ENCODE measurements at regions not wholly inside any gene's neighbourhood (a gene's known extent, or its start where the extent isn't known, plus 50 kb on each side); places are given as distances from the start of the nearest gene placed in this dataset.
"Not testable (repeated sequence)": the region's sequence is repeated elsewhere in the genome, so short reads cannot be mapped to it uniquely, and the experiment has no call there.

DNA sequence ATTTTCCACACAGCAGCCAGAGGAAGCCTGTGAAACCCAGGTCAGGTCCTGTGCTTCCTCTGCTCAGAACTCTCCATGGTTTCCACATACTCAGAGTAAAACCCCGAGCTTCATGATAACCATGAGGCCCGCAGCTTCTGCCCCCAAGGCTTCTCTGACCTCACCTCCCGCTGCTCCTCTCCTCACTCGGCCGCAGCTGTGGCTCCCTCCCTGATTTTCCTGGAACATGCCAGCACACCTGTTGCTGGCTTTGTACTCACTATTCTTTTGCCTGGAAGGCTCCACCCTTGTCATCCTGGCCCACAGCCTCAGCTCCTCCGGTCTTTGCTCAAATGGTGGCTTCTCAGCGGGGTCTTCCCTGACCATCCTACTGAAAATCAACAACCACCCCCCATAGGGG, 341.7 kb downstream of the PREX1 start:
- Histone ChIP-seq H3F3A (ENCODE audit: control insufficient read depth, insufficient read depth) (no peaks in the 10 kb centered on the region), H3K4me2 (ENCODE audit: low read length) (no peak overlapping the region), H3K4me3 (ENCODE audit: low read length) (no peak overlapping the region), H4K20me1 (ENCODE audit: control insufficient read depth, insufficient read depth, low read depth, low read length) (no peaks in the 10 kb centered on the region), H3K9me3 (ENCODE audit: control insufficient read depth, insufficient read depth, low read length) (no peaks in the 10 kb centered on the region), H3K27ac (ENCODE audit: low read depth, low read length) (no peak overlapping the region), H3K27me3 (ENCODE audit: control insufficient read depth, low read length) (peaks cover 28% of the 10 kb centered on the region), H3K36me3 (ENCODE audit: control insufficient read depth, low read length) (no peaks in the 10 kb centered on the region), H3K4me1 (ENCODE audit: control insufficient read depth, low read length) (no peaks in the 10 kb centered on the region), H3K9me2 (replicated peaks; ENCODE audit: control insufficient read depth, low read length) (no peaks in the 10 kb centered on the region), H3K79me2 (ENCODE audit: control insufficient read depth, low read length) (no peaks in the 10 kb centered on the region)
- TF ChIP-seq EZH2phosphoT487 (IDR thresholded peaks at IDR 0.05; ENCODE audit: borderline replicate concordance, low read length): no peak
- TF ChIP-seq, protein P1, sequence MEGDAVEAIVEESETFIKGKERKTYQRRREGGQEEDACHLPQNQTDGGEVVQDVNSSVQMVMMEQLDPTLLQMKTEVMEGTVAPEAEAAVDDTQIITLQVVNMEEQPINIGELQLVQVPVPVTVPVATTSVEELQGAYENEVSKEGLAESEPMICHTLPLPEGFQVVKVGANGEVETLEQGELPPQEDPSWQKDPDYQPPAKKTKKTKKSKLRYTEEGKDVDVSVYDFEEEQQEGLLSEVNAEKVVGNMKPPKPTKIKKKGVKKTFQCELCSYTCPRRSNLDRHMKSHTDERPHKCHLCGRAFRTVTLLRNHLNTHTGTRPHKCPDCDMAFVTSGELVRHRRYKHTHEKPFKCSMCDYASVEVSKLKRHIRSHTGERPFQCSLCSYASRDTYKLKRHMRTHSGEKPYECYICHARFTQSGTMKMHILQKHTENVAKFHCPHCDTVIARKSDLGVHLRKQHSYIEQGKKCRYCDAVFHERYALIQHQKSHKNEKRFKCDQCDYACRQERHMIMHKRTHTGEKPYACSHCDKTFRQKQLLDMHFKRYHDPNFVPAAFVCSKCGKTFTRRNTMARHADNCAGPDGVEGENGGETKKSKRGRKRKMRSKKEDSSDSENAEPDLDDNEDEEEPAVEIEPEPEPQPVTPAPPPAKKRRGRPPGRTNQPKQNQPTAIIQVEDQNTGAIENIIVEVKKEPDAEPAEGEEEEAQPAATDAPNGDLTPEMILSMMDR (IDR thresholded peaks at IDR 0.05; ENCODE audit: low read depth, low read length, poor library complexity, severe bottlenecking): no peak

DNA sequence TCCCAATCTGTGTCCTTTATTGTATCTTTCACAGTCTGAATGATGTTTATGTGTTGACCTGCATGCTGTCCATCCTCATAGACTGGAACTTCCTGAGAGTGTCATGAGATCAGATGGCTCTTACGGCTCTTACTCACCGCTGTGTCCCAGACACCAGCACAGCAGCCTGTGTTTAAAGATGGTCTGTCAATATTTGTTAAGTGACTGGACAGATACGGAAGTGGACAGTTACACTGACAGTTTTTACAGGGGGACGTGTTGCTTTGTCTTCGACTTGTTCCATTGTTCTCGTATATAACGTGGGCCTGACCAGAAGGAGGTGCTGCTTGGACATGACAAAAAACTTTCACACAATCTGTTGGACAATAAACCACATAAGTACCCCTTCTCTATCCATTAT, 342.6 kb downstream of the PREX1 start:
- H3K4me2 ChIP-seq (ENCODE audit: low read length); H3K27ac ChIP-seq (ENCODE audit: low read depth, low read length); H3K9me3 ChIP-seq (ENCODE audit: control insufficient read depth, insufficient read depth, low read length); H3K9me2 ChIP-seq (replicated peaks; ENCODE audit: control insufficient read depth, low read length); H3F3A ChIP-seq (ENCODE audit: control insufficient read depth, insufficient read depth); H3K36me3 ChIP-seq (ENCODE audit: control insufficient read depth, low read length); H3K4me1 ChIP-seq (ENCODE audit: control insufficient read depth, low read length); H3K79me2 ChIP-seq (ENCODE audit: control insufficient read depth, low read length); H4K20me1 ChIP-seq (ENCODE audit: control insufficient read depth, insufficient read depth, low read depth, low read length); H3K4me3 ChIP-seq (ENCODE audit: low read length): not testable (repeated sequence)
- H3K27me3 ChIP-seq (ENCODE audit: control insufficient read depth, low read length): peaks cover 30% of the 10 kb centered on the region

DNA sequence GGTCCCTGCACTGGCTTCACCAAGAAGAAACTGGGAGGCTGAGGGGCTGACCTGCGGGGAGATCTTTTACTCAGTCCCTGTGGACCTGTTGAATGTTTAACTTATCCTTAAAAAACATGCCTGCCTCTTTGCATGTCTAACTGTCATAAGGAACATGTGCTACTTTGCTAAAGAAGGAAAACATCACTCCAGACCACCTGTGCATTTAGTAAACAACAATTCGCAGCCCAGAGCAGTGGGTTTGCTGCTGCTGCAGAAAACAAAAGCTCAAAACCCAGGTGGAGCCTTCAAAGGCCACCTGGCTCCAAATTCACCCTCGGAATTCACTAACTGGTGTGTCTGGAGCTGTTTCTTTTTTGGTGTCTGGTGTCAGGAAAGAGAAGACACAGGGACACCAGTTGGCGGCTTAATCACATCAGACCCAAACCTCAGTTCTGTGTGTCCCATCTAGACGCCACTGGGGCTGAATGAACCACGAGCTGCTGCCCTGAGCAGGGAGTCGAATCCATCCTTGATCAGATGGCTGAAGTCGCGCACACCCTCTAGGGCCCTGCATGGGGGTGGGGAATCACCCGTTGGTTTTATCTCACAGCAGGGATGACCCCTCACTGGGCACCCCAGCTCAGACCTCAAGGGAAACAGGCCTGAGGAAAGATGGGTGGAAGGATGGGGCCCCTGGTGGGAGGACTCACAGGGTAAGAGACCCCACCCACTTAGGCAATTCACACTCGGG, 344.3 kb downstream of the PREX1 start:
- no peaks in the 10 kb centered on the region for H3F3A ChIP-seq (ENCODE audit: control insufficient read depth, insufficient read depth)
- no peaks in the 10 kb centered on the region for H3K4me1 ChIP-seq (ENCODE audit: control insufficient read depth, low read length)
- H3K79me2 ChIP-seq (ENCODE audit: control insufficient read depth, low read length): no peaks in the 10 kb centered on the region
- no peak overlapping the region for H3K4me2 ChIP-seq (ENCODE audit: low read length)
- no peaks in the 10 kb centered on the region for H4K20me1 ChIP-seq (ENCODE audit: control insufficient read depth, insufficient read depth, low read depth, low read length)
- no peak overlapping the region for H3K4me3 ChIP-seq (ENCODE audit: low read length)
- H3K36me3 ChIP-seq (ENCODE audit: control insufficient read depth, low read length): no peaks in the 10 kb centered on the region
- H3K27ac ChIP-seq (ENCODE audit: low read depth, low read length): no peak overlapping the region
- H3K27me3 ChIP-seq (ENCODE audit: control insufficient read depth, low read length): peaks cover 20% of the 10 kb centered on the region
- no peaks in the 10 kb centered on the region for H3K9me2 ChIP-seq (replicated peaks; ENCODE audit: control insufficient read depth, low read length)
- no peak for TF ChIP-seq EZH2phosphoT487 (IDR thresholded peaks at IDR 0.05; ENCODE audit: borderline replicate concordance, low read length)
- TF ChIP-seq, protein P1 (IDR thresholded peaks at IDR 0.05; ENCODE audit: low read depth, low read length, poor library complexity, severe bottlenecking): no peak
- H3K9me3 ChIP-seq (ENCODE audit: control insufficient read depth, insufficient read depth, low read length): no peaks in the 10 kb centered on the region

DNA sequence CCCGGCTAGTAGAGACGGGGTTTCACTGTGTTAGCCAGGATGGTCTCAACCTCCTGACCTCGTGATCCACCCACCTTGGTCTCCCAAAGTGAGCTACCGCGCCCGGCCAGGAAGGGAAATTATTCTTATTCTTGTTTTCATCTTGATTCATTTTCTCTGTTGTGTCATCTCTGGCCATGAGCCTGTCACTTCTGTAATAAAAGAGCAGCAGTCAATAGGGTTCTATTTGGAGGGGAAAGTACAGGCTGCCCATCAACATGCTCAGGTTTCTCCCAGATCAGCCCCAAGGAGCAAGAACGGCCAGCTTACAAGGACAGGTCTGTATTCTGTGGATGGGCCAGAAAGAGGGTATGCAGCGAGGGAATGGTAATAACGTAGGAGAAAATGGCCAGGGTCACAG, 345.0 kb downstream of the PREX1 start:
- Histone ChIP-seq H3K79me2 (ENCODE audit: control insufficient read depth, low read length) (no peaks in the 10 kb centered on the region), H3K27me3 (ENCODE audit: control insufficient read depth, low read length) (peaks cover 18% of the 10 kb centered on the region), H3K4me3 (ENCODE audit: low read length) (no peak overlapping the region), H4K20me1 (ENCODE audit: control insufficient read depth, insufficient read depth, low read depth, low read length) (no peaks in the 10 kb centered on the region), H3K4me1 (ENCODE audit: control insufficient read depth, low read length) (no peaks in the 10 kb centered on the region), H3K27ac (ENCODE audit: low read depth, low read length) (no peak overlapping the region), H3K9me2 (replicated peaks; ENCODE audit: control insufficient read depth, low read length) (no peaks in the 10 kb centered on the region), H3F3A (ENCODE audit: control insufficient read depth, insufficient read depth) (no peaks in the 10 kb centered on the region), H3K36me3 (ENCODE audit: control insufficient read depth, low read length) (no peaks in the 10 kb centered on the region), H3K4me2 (ENCODE audit: low read length) (no peak overlapping the region), H3K9me3 (ENCODE audit: control insufficient read depth, insufficient read depth, low read length) (no peaks in the 10 kb centered on the region)
- TF ChIP-seq EZH2phosphoT487 (IDR thresholded peaks at IDR 0.05; ENCODE audit: borderline replicate concordance, low read length): no peak
- TF ChIP-seq, protein P1 (IDR thresholded peaks at IDR 0.05; ENCODE audit: low read depth, low read length, poor library complexity, severe bottlenecking): no peak
